GM12878 (cell line): ENCODE measurements at regions not wholly inside any gene's neighbourhood (a gene's known extent, or its start where the extent isn't known, plus 50 kb on each side); places are given as distances from the start of the nearest gene placed in this dataset.
"Not testable (repeated sequence)": the region's sequence is repeated elsewhere in the genome, so short reads cannot be mapped to it uniquely, and the experiment has no call there.

Experiments
- ATAC-seq: fragments of 200-7000 bp; cut with Tn5 transposase; 3 replicates; pipeline ENCODE4 v1.9.1; 2020; ENCODE audit warnings: mild to moderate bottlenecking, moderate library complexity
- BruUV-seq: library from RNA; stranded (reverse); fragments of 400-500 nt; replicated peaks from 2 replicates; lab custom pipeline; 2021; lab: Mats Ljungman, UMichigan
- CTCF ChIA-PET: fragments of 300-600 bp; sonication (Branson Sonifier 250); formaldehyde crosslinking; extraction: SDS; loops from one replicate; lab custom pipeline; 2021; ENCODE audit warnings: inconsistent platforms; lab: Yijun Ruan, JAX
- POLR2A ChIA-PET: fragments of 350-600 bp; formaldehyde crosslinking; extraction: SDS; loops from one replicate; lab custom pipeline; 2021; ENCODE audit warnings: inconsistent platforms; lab: Charles Lee
- RAD21 ChIA-PET: fragments of 300-600 bp; sonication (Branson Sonifier 250); formaldehyde crosslinking; loops from one replicate; lab custom pipeline; 2023; ENCODE audit warnings: antibody characterized with exemption; ENCODE audit not compliant: unreplicated experiment; lab: Charles Lee
- SMC1A ChIA-PET: fragments of 300-600 bp; sonication (Branson Sonifier 250); formaldehyde crosslinking; loops from one replicate; lab custom pipeline; 2023; ENCODE audit not compliant: unreplicated experiment, uncharacterized antibody; lab: Charles Lee
- DNase-seq: peaks from one replicate; pipeline ENCODE4 v3.0.0-alpha.2; 2011; ENCODE audit warnings: low read depth, low spot score
- FAIRE-seq: peaks from 3 replicates; lab custom pipeline; 2011; peaks lifted over from hg19 to GRCh38; lab: Jason Lieb, UNC
- H2AFZ ChIP-seq: 2 replicates; pipeline ENCODE4 v1.6.0; 2011; ENCODE audit warnings: low read depth, low read length, control low read depth; ENCODE audit not compliant: control insufficient read depth
- H3K27ac ChIP-seq: 2 replicates; pipeline ENCODE4 v1.5.1; 2011; ENCODE audit warnings: control low read depth; ENCODE audit not compliant: control insufficient read depth, insufficient read depth
- H3K27me3 ChIP-seq, 2 experiments: replicated peaks in 1 of 2; 2 replicates each; pipeline versions ENCODE4 v1.6.0 to v1.6.1; 2011; ENCODE audit warnings: low read length in 1 of 2; ENCODE audit not compliant: control insufficient read depth in 2 of 2, insufficient read depth in 2 of 2
- H3K36me3 ChIP-seq, 2 experiments: 2 replicates each; pipeline ENCODE4 v1.5.1; 2011; ENCODE audit warnings: low read length in 1 of 2; ENCODE audit not compliant: control insufficient read depth in 2 of 2, insufficient read depth in 2 of 2
- H3K4me1 ChIP-seq: 2 replicates; pipeline ENCODE4 v1.6.1; 2011; ENCODE audit warnings: mild to moderate bottlenecking, low read length, moderate library complexity, mixed read lengths; ENCODE audit not compliant: control insufficient read depth, insufficient read depth
- H3K4me2 ChIP-seq: 2 replicates; pipeline ENCODE4 v1.6.0; 2011; ENCODE audit warnings: control low read depth; ENCODE audit not compliant: control insufficient read depth, insufficient read depth
- H3K4me3 ChIP-seq: fragments of 200-600 bp; sonication (generic); 2 replicates; pipeline ENCODE4 v1.5.1; 2016
- H3K79me2 ChIP-seq: 2 replicates; pipeline ENCODE4 v1.6.0; 2011; ENCODE audit warnings: low read length; ENCODE audit not compliant: control insufficient read depth, insufficient read depth
- H3K9ac ChIP-seq: 2 replicates; pipeline ENCODE4 v1.8.0; 2011; ENCODE audit warnings: low read length, control low read depth, mixed read lengths; ENCODE audit not compliant: control insufficient read depth, insufficient read depth
- H3K9me3 ChIP-seq: replicated peaks from 3 replicates; pipeline ENCODE4 v1.5.1; 2011; ENCODE audit warnings: mild to moderate bottlenecking, low read length; ENCODE audit not compliant: control insufficient read depth, insufficient read depth
- H4K20me1 ChIP-seq: 2 replicates; pipeline ENCODE4 v1.6.0; 2011; ENCODE audit not compliant: control insufficient read depth, insufficient read depth
- BACH1 ChIP-seq: fragments of 450-650 bp; IDR thresholded peaks from 2 replicates; pipeline ENCODE4 v1.6.1; 2017; ENCODE audit warnings: mild to moderate bottlenecking, borderline replicate concordance
- ESRRA ChIP-seq: IDR thresholded peaks from 2 replicates; pipeline ENCODE4 v1.6.1; 2012; ENCODE audit warnings: mild to moderate bottlenecking, low read length, improper control_type of control experiment
- HCFC1 ChIP-seq: fragments of 150-350 bp; IDR thresholded peaks from 2 replicates; pipeline ENCODE4 v1.6.1; 2014; ENCODE audit warnings: low read length
- IKZF1 ChIP-seq: fragments of 450-650 bp; conservative IDR thresholded peaks from 2 replicates; pipeline ENCODE4 v1.6.1; 2017; ENCODE audit warnings: antibody characterized with exemption, mild to moderate bottlenecking
- RUNX3 ChIP-seq: IDR thresholded peaks from 2 replicates; pipeline ENCODE4 v1.6.1; 2012; ENCODE audit warnings: low read length, inconsistent platforms
- WGBS: methylation state at CpG from one replicate; pipeline ENCODE4 v1.1.6; 2016; ENCODE audit warnings: low lambda C conversion rate; ENCODE audit not compliant: insufficient replicate concordance, insufficient coverage; ENCODE audit errors: missing lambda C conversion rate; 5-methylcytosine and 5-hydroxymethylcytosine counted together
- in situ Hi-C: fragments of 300-500 bp; cut with MboI; formaldehyde crosslinking; loops from 9 replicates; pipeline ENCODE4 v1.14.3; 2018; ENCODE audit warnings: mixed read lengths
- intact Hi-C: fragments of 100-400 bp; cut with micrococcal nuclease; formaldehyde crosslinking; loops from one replicate; pipeline ENCODE4 v1.14.2; 2022; ENCODE audit not compliant: unreplicated experiment
- TF ChIP-seq, protein P1 (sequence below), 3 experiments: IDR thresholded peaks in 2 of 3; conservative IDR thresholded peaks in 1 of 3; 2 replicates each; pipeline ENCODE4 v1.5.1; 2011; ENCODE audit warnings: low read depth in 3 of 3, low read length in 3 of 3, mild to moderate bottlenecking in 3 of 3, control low read depth in 2 of 3, moderate library complexity in 2 of 3, inconsistent platforms in 1 of 3, mixed read lengths in 1 of 3; ENCODE audit not compliant: control insufficient read depth in 2 of 3, insufficient read depth in 1 of 3; ENCODE audit errors: extremely low read depth in 1 of 3
- TF ChIP-seq, protein P2 (sequence below): IDR thresholded peaks from 2 replicates; pipeline ENCODE4 v1.6.1; 2012; ENCODE audit warnings: low read length, inconsistent platforms

DNA sequence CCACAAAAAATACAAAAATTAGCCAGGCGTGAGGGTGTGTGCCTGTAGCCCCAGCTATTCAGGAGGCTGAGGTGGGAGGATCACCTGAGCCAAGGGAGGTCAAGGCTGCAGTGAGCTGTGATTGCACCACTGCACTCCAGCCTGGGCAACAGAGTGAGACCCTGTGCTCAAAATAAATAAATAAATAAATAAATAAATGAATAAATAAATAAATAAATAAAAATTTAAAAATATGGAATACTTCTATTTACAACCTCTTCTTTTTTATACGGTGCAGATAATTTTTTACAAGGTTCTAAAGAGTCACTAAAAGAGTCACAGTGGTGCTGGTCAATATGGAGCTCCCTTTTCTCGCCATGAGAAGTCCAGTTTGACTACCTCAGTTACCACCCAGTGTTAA lies 265.4 kb upstream of the AGAP1 start:
- intact Hi-C loops, RAD21 ChIA-PET, SMC1A ChIA-PET, ATAC-seq, H2AFZ ChIP-seq, in situ Hi-C loops, H3K4me3 ChIP-seq, H3K4me1 ChIP-seq, DNase-seq, H3K79me2 ChIP-seq, FAIRE-seq, H4K20me1 ChIP-seq, H3K4me2 ChIP-seq, BruUV-seq, H3K9me3 ChIP-seq, H3K27me3 ChIP-seq, H3K9ac ChIP-seq, POLR2A ChIA-PET, CTCF ChIA-PET, H3K36me3 ChIP-seq, H3K27ac ChIP-seq: not testable (repeated sequence)
- WGBS: 0% methylated on average over 3 of the region's 3 CpGs

DNA sequence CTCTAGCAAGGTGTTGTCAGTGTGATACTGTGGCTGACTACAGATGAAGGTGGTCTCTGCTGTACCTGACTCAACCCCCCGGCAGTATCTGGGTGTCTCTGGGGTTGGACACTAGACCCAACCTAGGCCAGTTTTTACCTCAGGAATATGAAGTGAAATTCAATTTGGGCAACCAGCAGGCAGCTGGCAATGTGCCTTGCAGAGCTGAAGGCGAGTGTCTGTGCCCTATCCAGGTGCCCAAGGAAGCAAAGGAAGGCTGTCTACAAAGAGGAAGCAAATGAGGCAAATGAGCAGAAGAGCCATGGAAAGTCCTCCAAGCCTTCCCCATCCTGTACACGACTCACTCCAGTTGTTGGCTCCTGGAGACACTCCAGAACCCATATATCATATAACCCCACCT lies 264.6 kb upstream of the AGAP1 start:
- H3K27ac ChIP-seq: no peak overlapping the region
- CTCF ChIA-PET: no interaction called here
- no peak for FAIRE-seq
- H3K9me3 ChIP-seq: no peaks in the 10 kb centered on the region
- no TSS peak for BruUV-seq
- SMC1A ChIA-PET: no interaction called here
- H3K9ac ChIP-seq: no peak overlapping the region
- H3K4me1 ChIP-seq: no peaks in the 10 kb centered on the region
- H3K4me2 ChIP-seq: no peak overlapping the region
- no peak overlapping the region for H3K4me3 ChIP-seq
- POLR2A ChIA-PET: no interaction called here
- H2AFZ ChIP-seq: no peak overlapping the region
- in situ Hi-C loops: no loop called here
- intact Hi-C loops: no loop called here
- no peaks in the 10 kb centered on the region for H3K27me3 ChIP-seq
- no peaks in the 10 kb centered on the region for H4K20me1 ChIP-seq
- RAD21 ChIA-PET: no interaction called here
- WGBS: 19% methylated on average over 3 of the region's 3 CpGs
- no peak for ATAC-seq
- H3K36me3 ChIP-seq: no peaks in the 10 kb centered on the region
- TF ChIP-seq RUNX3: no peak
- TF ChIP-seq, protein P1, sequence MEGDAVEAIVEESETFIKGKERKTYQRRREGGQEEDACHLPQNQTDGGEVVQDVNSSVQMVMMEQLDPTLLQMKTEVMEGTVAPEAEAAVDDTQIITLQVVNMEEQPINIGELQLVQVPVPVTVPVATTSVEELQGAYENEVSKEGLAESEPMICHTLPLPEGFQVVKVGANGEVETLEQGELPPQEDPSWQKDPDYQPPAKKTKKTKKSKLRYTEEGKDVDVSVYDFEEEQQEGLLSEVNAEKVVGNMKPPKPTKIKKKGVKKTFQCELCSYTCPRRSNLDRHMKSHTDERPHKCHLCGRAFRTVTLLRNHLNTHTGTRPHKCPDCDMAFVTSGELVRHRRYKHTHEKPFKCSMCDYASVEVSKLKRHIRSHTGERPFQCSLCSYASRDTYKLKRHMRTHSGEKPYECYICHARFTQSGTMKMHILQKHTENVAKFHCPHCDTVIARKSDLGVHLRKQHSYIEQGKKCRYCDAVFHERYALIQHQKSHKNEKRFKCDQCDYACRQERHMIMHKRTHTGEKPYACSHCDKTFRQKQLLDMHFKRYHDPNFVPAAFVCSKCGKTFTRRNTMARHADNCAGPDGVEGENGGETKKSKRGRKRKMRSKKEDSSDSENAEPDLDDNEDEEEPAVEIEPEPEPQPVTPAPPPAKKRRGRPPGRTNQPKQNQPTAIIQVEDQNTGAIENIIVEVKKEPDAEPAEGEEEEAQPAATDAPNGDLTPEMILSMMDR (IDR thresholded peaks at IDR 0.05 in 2 of 3, conservative IDR thresholded peaks at IDR 0.05 in 1 of 3; ENCODE audit: control insufficient read depth in 2 of 3, extremely low read depth in 1 of 3, insufficient read depth in 1 of 3, low read depth in 3 of 3, low read length in 3 of 3): no peak
- TF ChIP-seq, protein P2, sequence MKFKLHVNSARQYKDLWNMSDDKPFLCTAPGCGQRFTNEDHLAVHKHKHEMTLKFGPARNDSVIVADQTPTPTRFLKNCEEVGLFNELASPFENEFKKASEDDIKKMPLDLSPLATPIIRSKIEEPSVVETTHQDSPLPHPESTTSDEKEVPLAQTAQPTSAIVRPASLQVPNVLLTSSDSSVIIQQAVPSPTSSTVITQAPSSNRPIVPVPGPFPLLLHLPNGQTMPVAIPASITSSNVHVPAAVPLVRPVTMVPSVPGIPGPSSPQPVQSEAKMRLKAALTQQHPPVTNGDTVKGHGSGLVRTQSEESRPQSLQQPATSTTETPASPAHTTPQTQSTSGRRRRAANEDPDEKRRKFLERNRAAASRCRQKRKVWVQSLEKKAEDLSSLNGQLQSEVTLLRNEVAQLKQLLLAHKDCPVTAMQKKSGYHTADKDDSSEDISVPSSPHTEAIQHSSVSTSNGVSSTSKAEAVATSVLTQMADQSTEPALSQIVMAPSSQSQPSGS: no peak
- TF ChIP-seq IKZF1: no peak
- no peak for TF ChIP-seq ESRRA
- no peak for TF ChIP-seq BACH1
- no peak for TF ChIP-seq HCFC1
- DNase-seq: no peak
- no peaks in the 10 kb centered on the region for H3K79me2 ChIP-seq
